GM03348 (cell line): ENCODE measurements at regions not wholly inside any gene's neighbourhood (a gene's known extent, or its start where the extent isn't known, plus 50 kb on each side); places are given as distances from the start of the nearest gene placed in this dataset.
"Not testable (repeated sequence)": the region's sequence is repeated elsewhere in the genome, so short reads cannot be mapped to it uniquely, and the experiment has no call there.

Experiments
- DNase-seq: peaks from one replicate; pipeline ENCODE4 v3.0.0; 2012; ENCODE audit warnings: low spot score

DNA sequence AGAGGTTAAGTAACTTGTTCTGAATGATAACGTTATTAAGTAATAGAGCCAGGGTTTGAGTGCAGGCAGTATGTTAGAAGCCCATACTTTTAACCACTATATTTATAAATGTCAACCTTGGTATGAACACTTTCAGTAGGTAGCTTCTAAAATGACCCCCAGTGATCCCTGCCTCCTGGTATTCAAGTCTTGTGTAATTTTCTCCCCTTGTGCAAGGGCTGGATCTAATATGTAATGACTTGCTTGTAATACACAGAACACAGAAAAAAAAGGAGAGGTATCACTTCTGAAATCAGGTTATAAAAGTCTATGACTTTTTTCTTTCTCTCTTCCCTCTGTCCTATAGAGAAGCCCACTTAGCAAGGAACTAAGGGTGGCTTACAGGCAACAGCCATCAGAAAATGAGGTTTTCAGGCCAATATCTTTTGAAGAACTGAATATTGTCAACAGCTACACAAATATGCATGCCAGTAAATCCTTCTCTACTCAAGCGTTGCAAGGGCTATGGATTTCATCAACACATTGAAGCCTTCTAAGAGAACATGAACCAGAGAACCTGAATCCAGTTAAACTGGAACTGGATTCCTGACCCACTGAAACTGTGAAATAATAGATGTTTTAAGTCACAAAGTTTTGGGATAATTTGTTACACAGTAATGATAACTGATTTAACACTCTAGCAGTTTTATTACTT is 712.3 kb downstream of the METTL15 start:
- no peak for DNase-seq

DNA sequence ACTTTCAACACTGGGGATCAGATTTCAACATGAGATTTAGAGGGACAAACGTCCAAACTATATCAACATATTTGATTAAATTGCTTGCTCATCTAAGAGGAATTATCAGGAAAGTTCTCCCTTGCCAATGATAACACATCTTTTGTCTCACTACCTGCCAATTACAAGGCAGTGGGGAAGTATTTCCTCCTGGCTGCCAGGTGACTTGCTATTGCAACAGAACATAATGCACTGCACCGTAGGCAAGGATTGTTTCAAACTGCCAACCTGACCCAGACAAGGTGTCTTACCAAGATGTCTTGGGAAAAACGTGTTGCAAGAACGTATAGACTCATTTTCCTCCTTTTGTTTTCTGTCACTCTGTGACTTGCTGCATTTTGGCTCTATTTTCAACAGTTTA is 711.6 kb downstream of the METTL15 start:
- no peak for DNase-seq

DNA sequence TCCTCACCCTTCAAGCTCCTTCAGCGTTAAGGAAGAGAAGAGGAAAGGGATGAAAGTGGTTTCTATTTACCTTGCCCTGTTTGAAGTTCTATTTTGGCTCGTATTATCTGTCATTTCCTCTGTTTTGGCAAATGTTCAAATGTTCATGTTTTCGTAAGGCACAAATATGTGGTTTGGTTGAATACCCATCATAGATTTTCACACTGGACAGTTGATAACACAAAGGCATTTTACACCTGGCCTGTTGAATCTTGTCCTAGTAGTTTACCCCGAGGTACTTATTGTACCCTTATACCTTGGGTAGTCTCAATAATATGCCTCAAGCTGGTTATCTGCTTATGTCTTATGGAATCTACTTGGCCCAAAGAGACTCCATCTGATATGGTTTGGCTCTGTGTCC is 706.9 kb downstream of the METTL15 start:
- no peak for DNase-seq

DNA sequence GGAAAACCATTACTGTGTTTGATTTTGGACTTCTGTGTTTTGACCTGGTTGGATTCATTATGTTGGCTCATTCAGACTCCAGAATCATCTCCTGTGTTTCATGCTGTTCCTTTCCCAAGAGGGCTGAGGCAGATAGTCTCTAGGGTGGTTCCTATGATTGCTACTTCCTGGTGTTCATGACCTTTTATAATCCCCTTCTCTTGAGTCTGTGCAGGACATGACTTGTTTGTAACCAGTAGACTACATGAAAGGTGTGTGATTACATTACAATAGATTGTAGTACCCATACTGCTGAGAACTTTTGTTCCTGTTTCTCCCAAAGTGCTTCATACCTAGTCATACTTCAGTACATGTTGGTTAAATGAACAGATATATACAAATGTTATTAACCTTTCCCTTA is 700.6 kb downstream of the METTL15 start:
- no peak for DNase-seq

DNA sequence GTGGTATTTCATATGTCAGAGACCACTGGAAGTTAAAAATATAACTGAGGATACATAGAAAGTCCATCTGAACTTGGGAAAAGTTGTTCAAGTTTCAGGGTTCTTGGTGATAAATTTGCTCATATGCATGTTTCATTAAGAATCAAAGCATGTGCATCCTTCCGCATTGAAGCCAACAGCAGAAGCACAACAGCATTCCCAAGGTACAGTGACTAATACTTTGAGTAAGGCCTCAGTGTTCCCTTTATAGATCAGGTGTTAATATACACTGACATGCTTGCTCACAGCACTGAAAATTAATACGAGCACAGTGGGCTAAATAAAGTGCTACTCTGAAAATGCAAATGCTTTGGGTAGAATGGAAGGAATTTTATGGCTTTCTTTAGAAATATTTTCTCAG is 691.1 kb downstream of the METTL15 start:
- DNase-seq: no peak

DNA sequence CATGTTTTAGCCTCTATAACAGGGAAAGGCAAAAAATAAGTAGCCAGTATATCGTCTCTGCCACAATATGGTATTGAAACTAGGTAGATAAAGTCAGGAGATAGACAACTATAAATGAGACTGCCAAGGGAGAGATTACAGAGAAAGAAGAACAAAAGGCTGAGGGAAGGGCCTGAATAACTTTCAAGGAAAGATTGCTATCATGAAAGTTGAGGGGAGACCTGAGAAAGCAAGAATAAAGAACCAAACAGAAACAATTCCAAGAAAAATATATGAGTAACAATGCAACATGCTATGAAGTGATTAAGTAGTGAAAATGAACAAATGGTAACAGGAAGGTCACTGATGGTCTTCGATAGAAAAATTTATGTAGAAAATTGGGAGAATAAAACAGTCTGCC is 690.1 kb downstream of the METTL15 start:
- no peak for DNase-seq

DNA sequence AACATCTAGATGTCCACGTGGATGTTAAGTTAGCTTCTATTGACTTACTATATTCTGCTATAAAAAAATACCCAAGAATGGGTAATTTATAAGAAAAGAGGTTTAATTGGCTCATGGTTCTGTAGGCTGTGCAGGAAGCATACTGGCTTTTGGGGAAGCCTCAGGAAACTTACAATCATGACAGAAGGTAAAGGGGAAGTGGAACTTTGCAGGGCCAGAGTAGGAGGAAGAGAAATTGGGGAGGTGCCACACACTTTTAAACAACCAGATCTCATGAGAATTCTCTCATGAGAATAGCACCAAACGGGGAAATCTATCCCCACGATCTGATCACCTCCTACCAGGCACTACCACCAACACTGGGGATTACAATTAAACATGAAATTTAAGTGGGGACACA is 689.3 kb downstream of the METTL15 start:
- no peak for DNase-seq

DNA sequence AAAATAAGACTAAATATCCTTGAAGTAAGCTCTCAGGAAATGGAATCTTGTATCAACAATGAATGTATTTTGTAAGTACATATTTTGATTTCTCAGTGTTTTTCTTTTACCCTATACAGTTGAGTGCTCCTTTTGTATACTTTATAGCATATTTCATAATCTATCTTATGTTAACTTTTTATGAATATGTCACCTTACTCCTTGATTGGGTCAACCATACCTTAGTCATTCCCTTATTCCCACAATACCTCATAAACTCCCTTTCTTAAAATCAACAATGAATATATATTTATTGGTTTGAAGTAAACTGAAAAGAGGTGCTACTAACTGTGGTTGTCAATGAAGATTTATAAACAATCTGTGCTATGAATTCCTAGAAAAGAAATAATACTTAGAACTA is 686.2 kb downstream of the METTL15 start:
- no peak for DNase-seq

DNA sequence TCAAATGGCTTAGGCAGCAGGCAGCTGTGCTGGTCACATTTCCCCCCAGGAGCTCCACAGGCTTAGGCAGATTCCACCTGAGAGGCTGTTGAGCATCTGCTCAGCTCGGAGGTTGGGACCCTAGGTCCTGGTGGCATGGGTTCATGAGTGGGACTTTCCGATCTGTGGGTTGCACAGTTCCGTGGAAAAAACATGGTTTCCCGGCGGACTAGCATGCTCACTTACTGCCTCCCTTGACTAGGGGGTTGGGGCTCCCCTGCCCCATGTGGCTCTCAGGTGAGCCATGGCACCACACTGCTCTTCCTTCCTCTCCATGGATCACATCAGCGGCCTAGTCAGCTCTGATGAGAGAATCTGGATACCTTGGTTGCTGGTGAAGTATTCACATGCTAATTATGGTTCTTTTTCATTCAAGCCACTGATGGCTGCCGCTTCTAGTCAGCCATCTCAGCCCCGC is 685.1 kb downstream of the METTL15 start:
- DNase-seq: no peak

DNA sequence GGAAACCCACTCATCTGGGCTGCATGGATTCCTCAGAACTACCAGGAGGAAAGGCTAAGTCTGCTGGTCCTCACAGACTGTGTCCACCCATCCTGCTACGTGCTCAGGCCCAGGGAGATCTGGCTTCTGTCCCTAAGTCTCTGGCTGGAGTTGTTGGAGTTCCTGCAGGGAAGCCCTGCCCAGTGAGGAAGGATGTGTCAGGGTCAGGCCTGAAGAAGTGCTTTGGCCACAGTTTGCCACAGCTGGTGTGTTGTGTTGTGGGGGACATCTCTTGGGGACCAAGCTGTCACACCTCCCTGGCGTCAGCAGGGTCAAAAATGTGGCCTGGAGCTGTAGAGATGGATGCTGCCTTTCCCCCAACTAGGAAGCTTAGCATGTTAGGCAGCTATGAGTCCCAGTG is 684.7 kb downstream of the METTL15 start:
- DNase-seq: no peak

DNA sequence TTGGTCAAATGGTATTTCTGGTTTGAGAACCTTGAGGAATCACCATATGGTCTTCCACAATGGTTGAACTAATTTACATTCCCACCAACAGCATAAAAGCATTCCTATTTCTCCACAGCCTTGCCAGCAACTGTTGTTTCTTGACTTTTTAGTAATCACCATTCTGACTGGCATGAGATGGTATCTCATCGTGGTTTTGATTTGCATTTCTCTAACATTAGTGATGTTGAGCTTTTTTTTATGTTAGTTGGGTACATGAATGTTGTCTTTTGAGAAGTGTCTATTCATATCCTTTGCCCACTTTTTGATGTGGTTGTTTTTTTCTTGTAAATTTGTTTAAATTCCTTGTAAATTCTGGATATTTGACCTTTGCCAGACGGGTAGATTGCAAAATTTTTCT is 679.7 kb downstream of the METTL15 start:
- DNase-seq: not testable (repeated sequence)

DNA sequence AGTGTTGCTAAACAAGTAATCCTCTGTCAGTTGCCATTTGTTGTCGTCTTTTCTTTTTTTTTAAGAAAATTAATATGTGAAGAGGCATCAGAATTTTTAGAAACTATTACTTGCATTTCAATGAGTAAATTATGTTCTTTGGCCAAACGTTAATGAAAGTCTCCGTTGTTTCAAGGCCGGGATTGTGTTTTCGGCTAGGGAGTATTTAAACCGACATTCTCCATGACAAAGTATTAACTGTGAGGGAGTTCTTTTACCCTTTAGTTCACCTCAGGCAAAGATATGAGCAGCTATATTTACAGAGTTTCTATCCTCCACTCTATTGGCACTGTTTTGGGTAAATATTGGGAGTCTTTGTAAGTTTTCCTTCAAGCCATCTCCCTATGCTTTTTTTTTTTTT is 668.9 kb downstream of the METTL15 start:
- DNase-seq: no peak

DNA sequence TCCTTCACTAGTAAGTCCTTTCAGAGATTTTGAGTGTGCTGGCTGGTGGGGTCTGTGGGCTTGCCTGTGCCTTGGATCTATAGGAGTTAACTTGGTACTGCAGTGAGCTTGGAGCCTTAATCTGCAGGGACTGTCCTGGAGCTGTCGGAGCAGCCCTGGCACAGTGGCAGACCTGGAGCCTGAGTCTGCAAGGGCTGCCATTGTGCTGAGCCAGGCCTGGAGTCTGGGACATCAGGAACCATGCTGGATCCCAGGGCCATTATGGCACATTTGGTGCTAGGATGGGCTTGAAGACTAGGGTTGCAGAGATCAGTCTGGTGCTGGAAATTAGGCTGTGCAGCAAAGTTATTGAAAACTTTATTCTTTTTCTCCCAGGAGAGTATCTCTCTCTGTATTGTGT is 665.4 kb downstream of the METTL15 start:
- no peak for DNase-seq

DNA sequence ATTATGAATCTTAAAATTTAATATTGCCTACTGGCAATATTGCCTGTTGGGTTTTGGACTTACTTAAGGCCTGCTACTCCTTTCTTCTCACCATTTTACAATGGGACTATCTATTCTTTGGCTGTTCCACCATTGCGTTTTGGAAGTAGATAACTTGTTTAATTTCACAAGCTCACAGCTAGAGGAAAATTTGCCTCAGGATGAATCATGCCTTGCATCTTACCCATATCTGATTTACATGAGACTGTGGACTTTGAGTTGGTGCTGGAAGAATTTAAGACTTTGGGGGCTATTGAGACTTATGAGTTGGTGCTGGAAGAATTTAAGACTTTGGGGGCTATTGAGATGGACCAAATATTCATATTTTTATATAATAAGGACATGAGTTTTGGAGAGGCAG is 662.6 kb downstream of the METTL15 start:
- DNase-seq: no peak

DNA sequence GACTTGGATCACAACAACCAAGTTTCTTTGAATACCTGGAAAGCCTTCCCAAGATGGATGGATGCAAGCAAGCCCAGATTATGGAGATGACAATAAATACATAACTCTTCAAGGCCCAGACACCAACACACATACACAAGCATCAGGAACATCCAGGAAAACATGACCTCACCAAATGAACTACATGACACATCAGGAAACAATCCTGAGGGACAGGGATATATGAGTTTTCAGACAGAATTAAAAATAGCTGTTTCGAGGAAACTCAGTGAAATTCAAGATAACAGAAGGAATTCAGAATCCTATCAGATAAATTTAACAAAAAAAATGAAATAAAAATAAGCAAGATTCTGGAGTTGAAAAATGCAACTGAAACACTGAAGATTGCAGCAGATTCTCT is 659.4 kb downstream of the METTL15 start:
- peak; percentile 6 for DNase-seq

DNA sequence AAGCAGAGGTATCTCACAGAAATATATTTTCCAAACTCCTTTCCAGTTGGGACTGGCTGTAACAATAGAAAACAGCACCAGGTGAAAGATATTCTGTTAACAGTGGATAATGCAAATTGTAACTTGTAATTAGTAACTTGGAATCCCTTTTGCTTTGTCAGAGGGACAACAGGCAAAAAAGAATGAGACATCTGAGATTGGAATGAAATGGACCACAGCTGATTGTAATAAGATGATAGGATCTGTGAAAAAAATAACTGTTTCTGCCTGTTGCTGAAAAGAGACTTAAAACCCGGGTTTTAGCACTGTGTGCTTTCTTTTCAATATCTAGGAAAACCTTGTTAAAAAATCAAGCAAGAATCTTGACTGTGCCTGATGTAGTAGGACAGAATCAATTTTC is 655.7 kb downstream of the METTL15 start:
- no peak for DNase-seq

DNA sequence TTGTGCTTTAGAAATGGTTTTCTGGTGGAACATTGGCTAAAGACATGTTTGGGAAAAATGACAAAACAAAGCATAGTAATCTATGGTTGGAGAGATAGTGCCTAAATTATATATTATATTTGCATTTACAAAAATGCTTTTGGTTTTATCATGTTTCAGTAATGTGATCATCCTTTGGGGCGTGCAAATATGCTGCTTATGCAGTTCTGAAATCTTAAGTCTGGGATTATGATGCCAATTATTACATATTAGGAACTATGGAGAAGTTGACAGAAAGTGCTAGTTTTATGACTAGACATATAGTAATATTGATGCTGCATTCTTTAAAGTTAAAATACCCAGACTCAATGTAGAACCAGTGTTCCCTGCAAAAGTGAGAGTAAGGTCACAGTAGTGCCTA is 655.0 kb downstream of the METTL15 start:
- no peak for DNase-seq

DNA sequence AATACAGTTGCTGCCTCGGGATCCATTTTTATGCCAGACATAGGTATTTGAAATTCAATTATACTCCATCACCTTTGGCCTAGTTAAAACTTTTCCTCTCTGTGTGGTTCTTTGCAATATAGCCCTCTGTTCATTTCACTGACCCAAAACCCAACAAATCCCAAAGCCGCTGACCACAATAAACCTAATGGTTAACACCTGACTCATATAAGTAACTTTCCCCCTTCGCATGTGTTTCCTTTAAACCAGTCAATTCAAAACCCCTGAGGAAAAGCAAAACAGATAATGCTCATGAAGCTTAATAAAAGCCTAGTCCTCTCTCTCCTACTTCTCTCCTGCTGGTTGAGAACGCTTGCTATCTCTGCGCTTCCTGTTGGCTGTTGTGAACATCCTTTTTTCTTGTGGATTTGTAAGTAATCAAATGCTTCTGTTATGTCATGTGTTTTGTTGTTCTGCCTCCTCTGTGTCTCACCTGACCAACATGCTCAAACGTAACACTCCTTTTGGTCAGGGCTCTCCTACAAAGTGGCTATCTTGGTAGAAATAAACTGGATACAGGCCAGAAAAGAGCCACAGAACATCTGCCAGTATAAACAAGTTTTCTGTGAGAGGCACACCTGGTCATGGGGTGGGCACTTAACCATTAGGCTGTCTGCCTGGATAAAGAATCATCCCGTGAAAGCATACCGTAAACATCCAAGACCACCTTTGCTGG is 652.6 kb downstream of the METTL15 start:
- DNase-seq: no peak

DNA sequence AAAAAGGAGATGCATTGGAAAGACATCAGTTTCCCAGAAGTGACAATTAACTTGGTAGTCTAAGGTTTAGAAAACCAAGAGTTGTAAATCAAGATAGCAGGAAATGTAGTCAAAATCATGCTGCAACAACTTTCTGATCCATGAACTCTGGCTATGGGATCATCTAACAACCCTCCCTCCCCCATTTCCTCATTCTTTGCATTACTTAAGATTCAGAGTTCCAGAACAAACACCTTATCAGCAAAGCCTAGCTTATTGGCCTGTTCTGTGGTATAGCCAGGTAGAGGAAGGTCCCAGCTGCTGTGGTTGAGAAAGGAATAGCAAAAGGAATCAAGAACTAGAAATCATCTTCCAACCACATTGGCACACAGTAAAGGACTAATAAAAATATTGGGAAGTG is 651.1 kb downstream of the METTL15 start:
- no peak for DNase-seq

DNA sequence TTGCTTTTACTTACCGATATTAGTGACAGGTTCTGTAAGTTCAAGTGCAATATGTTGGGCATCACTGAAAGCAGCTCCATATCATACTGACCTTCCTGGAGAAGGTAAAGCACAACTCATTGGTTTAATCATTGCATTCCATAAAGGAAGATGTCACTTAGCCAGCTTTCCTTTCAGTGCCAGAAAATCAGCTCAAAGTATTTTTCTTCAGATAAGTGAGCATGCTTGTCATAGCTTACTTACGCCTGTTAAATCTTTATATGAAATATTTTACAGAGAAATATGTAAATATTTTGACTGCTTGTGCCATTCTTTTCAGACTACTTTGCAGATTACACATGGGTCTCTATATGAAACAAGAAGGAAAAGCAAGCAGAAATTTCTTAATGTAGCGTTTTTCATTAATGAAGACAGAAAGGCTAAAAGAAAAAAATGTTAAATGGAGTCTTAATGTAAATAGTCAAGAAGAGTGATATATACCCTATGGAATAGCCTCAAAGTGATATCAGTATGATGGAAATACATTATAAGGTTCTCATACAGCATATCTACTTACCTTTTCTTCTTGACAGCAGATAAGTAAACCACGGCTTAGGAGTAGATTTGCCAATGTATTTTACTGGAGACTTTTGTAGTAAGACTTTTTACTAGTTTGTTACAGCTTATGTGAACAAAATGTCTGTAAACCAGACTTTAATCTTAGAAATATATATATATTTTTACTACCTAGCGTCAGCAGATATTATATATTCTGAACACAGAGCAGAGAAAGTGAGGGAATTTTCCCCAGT is 649.7 kb downstream of the METTL15 start:
- peak; percentile 52 for DNase-seq

DNA sequence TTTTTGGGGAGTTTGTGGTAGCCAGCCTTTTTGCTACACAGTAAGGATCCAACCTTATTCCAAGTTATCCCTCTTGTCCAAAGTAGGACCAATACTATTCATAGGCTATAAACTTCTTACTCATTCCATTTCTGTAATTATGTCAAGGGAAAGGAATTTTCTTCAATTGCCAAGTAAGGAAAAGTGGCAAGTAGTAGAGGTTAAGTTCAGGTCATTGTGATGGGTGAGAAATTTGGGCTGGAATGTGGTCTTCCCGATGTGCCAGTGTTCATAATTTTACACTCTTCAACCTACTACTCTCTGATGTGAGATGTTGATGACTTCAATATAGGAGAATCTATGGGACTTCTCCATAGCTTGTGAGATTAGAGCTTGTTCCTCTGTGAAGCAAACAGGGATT is 648.8 kb downstream of the METTL15 start:
- peak; percentile 64 for DNase-seq

DNA sequence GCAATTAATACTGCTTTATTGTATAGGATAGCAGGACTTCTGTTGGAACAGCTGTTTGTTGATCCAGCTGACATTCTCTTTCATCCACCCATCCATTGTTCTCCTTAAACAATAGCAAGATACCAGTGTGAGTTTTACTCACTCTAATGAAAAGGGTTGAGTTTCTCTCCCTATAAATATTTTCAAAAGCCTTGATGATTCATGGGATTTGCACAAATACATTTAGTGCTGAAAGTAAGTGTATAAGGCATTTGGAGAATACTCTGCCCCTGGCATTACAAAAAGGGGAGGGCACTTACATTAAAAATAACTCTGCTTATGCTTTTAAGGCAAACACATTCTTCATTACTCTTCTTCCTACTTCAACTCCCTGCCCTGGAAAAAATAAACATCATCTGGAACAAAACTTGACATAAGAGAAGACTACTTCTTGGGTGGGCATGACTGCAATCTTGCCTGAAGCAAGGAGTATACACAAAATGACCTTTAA is 634.9 kb downstream of the METTL15 start:
- DNase-seq: no peak
